Peyer's patch (tissue), 4 donors: ENCODE measurements at regions not wholly inside any gene's neighbourhood (a gene's known extent, or its start where the extent isn't known, plus 50 kb on each side); places are given as distances from the start of the nearest gene placed in this dataset.

ENCODE experiments used
- DNase-seq, 3 donors: peaks; one replicate each; pipeline ENCODE4 v3.0.0-alpha.2; 2017 to 2019
- H3K27ac ChIP-seq, 4 donors: fragments of 200-600 bp; sonication (generic); one replicate each; pipeline ENCODE4 v1.5.1; 2016 to 2019
- H3K27me3 ChIP-seq, 2 donors: fragments of 200-600 bp; sonication (generic); one replicate each; pipeline ENCODE4 v1.5.1; 2019
- H3K36me3 ChIP-seq, 3 donors: fragments of 200-600 bp; sonication (generic); one replicate each; pipeline ENCODE4 v1.5.1; 2016 to 2019
- H3K4me1 ChIP-seq, 4 donors: fragments of 200-600 bp; sonication (generic); one replicate each; pipeline ENCODE4 v1.5.1; 2016 to 2019
- H3K4me3 ChIP-seq, 4 donors: fragments of 200-600 bp; sonication (generic); 1 replicate in 3 of 4; 2 replicates in 1 of 4; pipeline ENCODE4 v1.5.1; 2016 to 2019; ENCODE audit warnings: mild to moderate bottlenecking in 1 of 4
- H3K9me3 ChIP-seq, 4 donors: fragments of 200-600 bp; sonication (generic); one replicate each; pipeline ENCODE4 v1.5.1; 2016 to 2019; ENCODE audit warnings: mild to moderate bottlenecking in 1 of 4
- POLR2A ChIP-seq, 2 donors: fragments of 450-650 bp; IDR thresholded peaks; one replicate each; pipeline ENCODE4 v1.5.1; 2017; ENCODE audit warnings: antibody characterized with exemption in 2 of 2, mild to moderate bottlenecking in 2 of 2, moderate library complexity in 2 of 2
- TF ChIP-seq, protein P1 (sequence below), 6 experiments: fragments of 450-650 bp in 4 of 6; fragments of 200-600 bp in 2 of 6; sonication (generic) in 1 of 6; IDR thresholded peaks; one replicate each; pipeline ENCODE4 v1.5.1; 2017 to 2019; ENCODE audit warnings: antibody characterized with exemption in 6 of 6, mild to moderate bottlenecking in 3 of 6, moderate library complexity in 1 of 6

DNA sequence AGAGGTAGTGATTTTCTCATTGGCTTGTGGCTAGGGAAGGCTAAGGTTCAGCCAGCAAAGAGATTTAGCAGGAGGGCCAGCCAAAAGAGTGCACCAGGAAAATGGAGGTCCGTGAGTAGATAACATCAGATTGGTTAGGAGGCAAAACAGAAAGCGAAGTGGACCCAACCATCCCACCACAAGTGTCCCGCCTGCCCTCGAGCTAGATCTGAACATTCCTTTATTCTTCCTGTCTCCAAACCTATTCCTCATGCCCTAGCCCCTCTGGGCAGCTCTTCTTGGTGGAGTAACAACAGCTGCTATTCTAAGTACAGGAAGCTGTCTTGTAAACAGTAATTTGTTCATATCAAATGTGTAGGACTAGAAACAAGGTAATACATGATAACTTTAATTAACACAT is 85.7 kb upstream of the BET1 start:
- H3K9me3 ChIP-seq: no peaks in the 10 kb centered on the region
- H3K4me3 ChIP-seq: no peak overlapping the region
- H3K4me1 ChIP-seq: no peaks in the 10 kb centered on the region
- TF ChIP-seq, protein P1, sequence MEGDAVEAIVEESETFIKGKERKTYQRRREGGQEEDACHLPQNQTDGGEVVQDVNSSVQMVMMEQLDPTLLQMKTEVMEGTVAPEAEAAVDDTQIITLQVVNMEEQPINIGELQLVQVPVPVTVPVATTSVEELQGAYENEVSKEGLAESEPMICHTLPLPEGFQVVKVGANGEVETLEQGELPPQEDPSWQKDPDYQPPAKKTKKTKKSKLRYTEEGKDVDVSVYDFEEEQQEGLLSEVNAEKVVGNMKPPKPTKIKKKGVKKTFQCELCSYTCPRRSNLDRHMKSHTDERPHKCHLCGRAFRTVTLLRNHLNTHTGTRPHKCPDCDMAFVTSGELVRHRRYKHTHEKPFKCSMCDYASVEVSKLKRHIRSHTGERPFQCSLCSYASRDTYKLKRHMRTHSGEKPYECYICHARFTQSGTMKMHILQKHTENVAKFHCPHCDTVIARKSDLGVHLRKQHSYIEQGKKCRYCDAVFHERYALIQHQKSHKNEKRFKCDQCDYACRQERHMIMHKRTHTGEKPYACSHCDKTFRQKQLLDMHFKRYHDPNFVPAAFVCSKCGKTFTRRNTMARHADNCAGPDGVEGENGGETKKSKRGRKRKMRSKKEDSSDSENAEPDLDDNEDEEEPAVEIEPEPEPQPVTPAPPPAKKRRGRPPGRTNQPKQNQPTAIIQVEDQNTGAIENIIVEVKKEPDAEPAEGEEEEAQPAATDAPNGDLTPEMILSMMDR (IDR thresholded peaks at IDR 0.05): no peak
- TF ChIP-seq POLR2A (IDR thresholded peaks at IDR 0.05): no peak
- H3K27me3 ChIP-seq: no peaks in the 10 kb centered on the region
- DNase-seq: no peak
- H3K36me3 ChIP-seq: no peaks in the 10 kb centered on the region
- H3K27ac ChIP-seq: no peak overlapping the region

DNA sequence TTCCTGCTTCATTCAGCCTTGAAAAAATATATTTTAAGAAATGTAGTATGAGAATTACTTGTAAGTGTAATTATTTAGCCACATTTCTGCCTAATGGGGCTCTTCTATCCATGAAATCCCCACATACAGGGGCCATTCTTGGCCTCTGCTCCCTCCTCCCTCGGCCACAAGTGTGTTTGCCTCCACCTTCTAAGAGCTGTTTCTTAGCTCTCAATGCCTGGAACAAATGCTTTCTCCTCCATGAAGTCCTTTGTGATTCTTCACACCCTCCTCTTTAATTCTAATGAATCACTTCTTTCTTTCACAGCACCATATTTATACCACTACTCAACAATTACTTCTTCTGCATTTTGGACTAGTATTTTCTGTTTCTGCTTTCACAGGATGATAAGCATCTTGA is 88.8 kb upstream of the BET1 start:
- Histone ChIP-seq H3K9me3 (no peaks in the 10 kb centered on the region), H3K36me3 (no peaks in the 10 kb centered on the region), H3K4me1 (no peaks in the 10 kb centered on the region), H3K4me3 (no peak overlapping the region), H3K27ac (no peak overlapping the region), H3K27me3 (no peaks in the 10 kb centered on the region)
- TF ChIP-seq, protein P1 (IDR thresholded peaks at IDR 0.05): no peak
- no peak for TF ChIP-seq POLR2A (IDR thresholded peaks at IDR 0.05)
- no peak for DNase-seq

DNA sequence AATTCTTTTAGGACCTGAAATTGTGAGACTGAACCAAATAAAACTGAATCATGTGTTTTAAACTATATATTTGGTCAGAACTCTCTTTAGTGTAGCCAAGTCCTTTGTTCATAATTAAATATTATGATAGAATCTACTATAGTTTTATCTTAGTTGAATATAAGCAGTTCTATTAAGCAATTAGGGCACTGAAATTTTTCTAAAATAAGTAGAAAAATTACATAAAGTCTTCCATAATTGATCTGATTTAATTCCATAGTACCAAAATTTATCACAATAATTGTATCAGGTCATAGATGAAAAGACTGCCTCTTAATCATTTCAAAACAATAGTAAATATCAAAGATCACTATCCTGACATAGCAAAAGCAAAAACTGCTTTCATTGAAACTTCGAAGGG is 90.1 kb upstream of the BET1 start:
- no peaks in the 10 kb centered on the region for H3K4me1 ChIP-seq
- TF ChIP-seq, protein P1 (IDR thresholded peaks at IDR 0.05): no peak
- no peak for TF ChIP-seq POLR2A (IDR thresholded peaks at IDR 0.05)
- no peak overlapping the region for H3K4me3 ChIP-seq
- no peaks in the 10 kb centered on the region for H3K27me3 ChIP-seq
- H3K9me3 ChIP-seq: no peaks in the 10 kb centered on the region
- no peak overlapping the region for H3K27ac ChIP-seq
- DNase-seq: no peak
- no peaks in the 10 kb centered on the region for H3K36me3 ChIP-seq

DNA sequence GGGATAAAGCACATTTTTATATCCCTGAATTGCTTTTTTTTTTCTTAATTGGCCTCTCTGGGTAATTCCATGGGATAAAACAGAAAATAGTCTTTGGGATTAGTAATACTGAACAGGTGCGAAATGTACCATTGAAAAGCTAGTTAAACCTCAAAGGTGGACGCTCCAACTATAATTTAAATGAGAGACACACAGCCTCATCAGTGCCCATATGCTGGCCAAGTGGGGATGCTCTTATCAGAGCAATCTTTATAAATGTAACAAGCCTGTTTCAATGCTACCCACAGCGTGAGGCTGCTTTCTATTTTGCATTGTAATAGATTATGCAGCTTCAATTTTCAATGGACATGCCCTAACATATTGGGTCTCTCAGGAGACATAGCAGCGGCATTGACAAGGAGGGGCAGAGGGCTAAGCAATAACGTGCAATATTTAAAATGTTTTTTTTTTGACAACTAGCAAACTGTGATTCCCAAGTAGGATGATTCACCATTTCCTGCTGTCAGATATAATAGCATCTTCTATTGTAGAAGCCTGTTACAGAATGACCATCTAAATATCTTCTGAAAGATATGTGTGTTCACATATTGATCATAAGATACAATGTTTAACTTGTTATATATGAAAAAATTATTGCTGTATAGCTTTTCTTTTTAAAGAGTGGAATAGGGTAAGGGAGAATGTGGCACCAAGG is 91.3 kb upstream of the BET1 start:
- Histone ChIP-seq H3K4me3 (no peak overlapping the region), H3K4me1 (no peaks in the 10 kb centered on the region), H3K9me3 (no peaks in the 10 kb centered on the region), H3K27ac (no peak overlapping the region), H3K36me3 (no peaks in the 10 kb centered on the region), H3K27me3 (no peaks in the 10 kb centered on the region)
- no peak for TF ChIP-seq POLR2A (IDR thresholded peaks at IDR 0.05)
- TF ChIP-seq, protein P1 (IDR thresholded peaks at IDR 0.05): no peak
- DNase-seq: no peak

DNA sequence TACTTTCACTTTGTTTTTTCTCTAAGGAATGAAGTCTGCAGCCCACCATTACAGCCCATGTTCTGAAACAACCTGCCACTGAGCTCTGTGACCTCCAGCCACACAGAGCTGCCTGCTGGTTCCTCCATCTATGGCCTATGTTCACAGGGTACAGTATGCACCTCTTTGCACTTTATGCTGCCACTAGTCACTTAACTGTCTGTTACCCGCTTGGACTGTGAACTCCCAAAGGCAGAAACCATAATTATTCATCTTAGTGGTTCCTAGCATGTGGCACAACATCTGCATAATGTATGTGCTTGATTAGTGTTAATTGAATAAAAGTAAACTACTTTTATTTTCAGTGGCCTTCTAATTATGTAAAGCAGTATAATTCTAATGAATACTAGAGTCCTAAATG is 95.5 kb upstream of the BET1 start:
- no peak for TF ChIP-seq POLR2A (IDR thresholded peaks at IDR 0.05)
- TF ChIP-seq, protein P1 (IDR thresholded peaks at IDR 0.05): no peak
- no peak for DNase-seq
- H3K27me3 ChIP-seq: no peaks in the 10 kb centered on the region
- H3K27ac ChIP-seq: no peak overlapping the region
- H3K9me3 ChIP-seq: no peaks in the 10 kb centered on the region
- H3K36me3 ChIP-seq: no peaks in the 10 kb centered on the region
- H3K4me3 ChIP-seq: no peak overlapping the region
- no peaks in the 10 kb centered on the region for H3K4me1 ChIP-seq
